ENCODE measurements at regions not wholly inside any gene's neighbourhood (a gene's known extent, or its start where the extent isn't known, plus 50 kb on each side); places are given as distances from the start of the nearest gene placed in this dataset.

DNA sequence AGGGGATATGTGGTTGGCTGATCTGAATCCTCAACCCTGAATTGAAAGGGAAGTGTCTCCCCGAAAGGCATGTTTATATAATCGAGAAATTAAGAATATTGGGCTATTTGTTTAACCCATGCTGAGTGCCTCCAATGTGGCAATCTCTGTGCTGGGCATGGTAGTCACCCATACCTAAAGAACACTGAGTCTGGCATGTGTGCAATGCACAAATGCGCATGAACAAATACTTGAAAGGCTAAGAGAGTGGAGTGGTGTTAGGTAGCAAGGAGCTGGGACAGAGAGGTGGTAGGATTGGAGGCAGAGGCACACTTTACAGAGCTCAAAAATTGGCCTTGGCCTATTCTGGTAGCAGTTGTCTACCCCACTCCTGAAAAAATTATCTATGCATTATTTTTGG lies 645.1 kb upstream of the FAM98A start:
- H3K4me2 ChIP-seq (ENCODE audit: low read depth, low read length, poor library complexity, severe bottlenecking), result no peak overlapping the region
- no peaks in the 10 kb centered on the region for H3K79me2 ChIP-seq (ENCODE audit: insufficient read depth, low read length)
- H2AFZ ChIP-seq (ENCODE audit: low read length), result no peak overlapping the region
- no peak for TF ChIP-seq EZH2phosphoT487 (IDR thresholded peaks at IDR 0.05; ENCODE audit: borderline replicate concordance)
- TF ChIP-seq CTCF (conservative IDR thresholded peaks at IDR 0.05; ENCODE audit: low read length), result no peak
- H3K9ac ChIP-seq (ENCODE audit: low read depth, low read length, poor library complexity, severe bottlenecking), result no peak overlapping the region
- H3K36me3 ChIP-seq (ENCODE audit: insufficient read depth, low read length), result no peaks in the 10 kb centered on the region
- H3F3A ChIP-seq (ENCODE audit: low read depth), result no peaks in the 10 kb centered on the region
- H3K9me3 ChIP-seq (ENCODE audit: insufficient read depth, low read depth, low read length), result no peaks in the 10 kb centered on the region
- H4K20me1 ChIP-seq (ENCODE audit: insufficient read depth, low read length, poor library complexity, severe bottlenecking), result no peaks in the 10 kb centered on the region
- H3K9me2 ChIP-seq (replicated peaks; ENCODE audit: low read depth, low read length), result no peaks in the 10 kb centered on the region
- no peaks in the 10 kb centered on the region for H3K27me3 ChIP-seq (ENCODE audit: insufficient read depth, low read length, poor library complexity, severe bottlenecking)
- no peaks in the 10 kb centered on the region for H3K4me1 ChIP-seq (ENCODE audit: insufficient read depth, low read length, poor library complexity, severe bottlenecking)
- no peak overlapping the region for H3K4me3 ChIP-seq (ENCODE audit: low read length, poor library complexity, severe bottlenecking)

DNA sequence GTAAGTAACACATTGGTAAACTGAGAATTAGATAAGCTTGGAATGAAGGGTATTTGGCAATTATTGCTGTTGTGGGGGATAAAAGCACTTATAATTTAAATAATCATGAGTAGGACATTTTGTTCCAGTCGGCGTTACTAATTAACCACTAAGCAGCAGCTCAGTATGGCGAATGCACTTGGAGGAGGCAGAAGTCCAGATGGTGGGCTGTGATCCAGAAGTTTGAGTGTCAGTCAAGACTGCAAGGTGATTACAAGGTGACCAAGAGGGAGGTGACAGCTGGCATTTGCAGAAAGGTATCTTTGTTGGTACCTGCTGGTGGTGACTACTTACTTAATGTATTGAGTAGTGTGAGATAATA lies 643.6 kb upstream of the FAM98A start:
- Histone ChIP-seq H3K4me3 (ENCODE audit: low read length, poor library complexity, severe bottlenecking) (no peak overlapping the region), H3K9ac (ENCODE audit: low read depth, low read length, poor library complexity, severe bottlenecking) (no peak overlapping the region), H3K4me1 (ENCODE audit: insufficient read depth, low read length, poor library complexity, severe bottlenecking) (no peaks in the 10 kb centered on the region), H2AFZ (ENCODE audit: low read length) (no peak overlapping the region), H3K79me2 (ENCODE audit: insufficient read depth, low read length) (no peaks in the 10 kb centered on the region), H4K20me1 (ENCODE audit: insufficient read depth, low read length, poor library complexity, severe bottlenecking) (no peaks in the 10 kb centered on the region), H3K27me3 (ENCODE audit: insufficient read depth, low read length, poor library complexity, severe bottlenecking) (no peaks in the 10 kb centered on the region), H3K9me2 (replicated peaks; ENCODE audit: low read depth, low read length) (no peaks in the 10 kb centered on the region), H3K4me2 (ENCODE audit: low read depth, low read length, poor library complexity, severe bottlenecking) (no peak overlapping the region), H3K36me3 (ENCODE audit: insufficient read depth, low read length) (no peaks in the 10 kb centered on the region), H3K9me3 (ENCODE audit: insufficient read depth, low read depth, low read length) (no peaks in the 10 kb centered on the region; the same call in 1 of the 2 replicates), H3F3A (ENCODE audit: low read depth) (no peaks in the 10 kb centered on the region)
- TF ChIP-seq CTCF (conservative IDR thresholded peaks at IDR 0.05; ENCODE audit: low read length) (no peak), EZH2phosphoT487 (IDR thresholded peaks at IDR 0.05; ENCODE audit: borderline replicate concordance) (no peak)

GRCh38 chr2:34241905-34242762 lies 643.0 kb upstream of the FAM98A start:
- no peak overlapping the region for H3K4me2 ChIP-seq (ENCODE audit: low read depth, low read length, poor library complexity, severe bottlenecking)
- H3K27me3 ChIP-seq (ENCODE audit: insufficient read depth, low read length, poor library complexity, severe bottlenecking), result no peaks in the 10 kb centered on the region
- no peaks in the 10 kb centered on the region for H3K36me3 ChIP-seq (ENCODE audit: insufficient read depth, low read length)
- H3K9me2 ChIP-seq (replicated peaks; ENCODE audit: low read depth, low read length), result no peaks in the 10 kb centered on the region
- no peaks in the 10 kb centered on the region for H3K4me1 ChIP-seq (ENCODE audit: insufficient read depth, low read length, poor library complexity, severe bottlenecking)
- no peaks in the 10 kb centered on the region; the same call in 1 of the 2 replicates for H3K9me3 ChIP-seq (ENCODE audit: insufficient read depth, low read depth, low read length)
- H3K9ac ChIP-seq (ENCODE audit: low read depth, low read length, poor library complexity, severe bottlenecking), result no peak overlapping the region
- no peaks in the 10 kb centered on the region for H4K20me1 ChIP-seq (ENCODE audit: insufficient read depth, low read length, poor library complexity, severe bottlenecking)
- no peaks in the 10 kb centered on the region for H3F3A ChIP-seq (ENCODE audit: low read depth)
- no peaks in the 10 kb centered on the region for H3K79me2 ChIP-seq (ENCODE audit: insufficient read depth, low read length)
- TF ChIP-seq CTCF (conservative IDR thresholded peaks at IDR 0.05; ENCODE audit: low read length) (no peak), EZH2phosphoT487 (IDR thresholded peaks at IDR 0.05; ENCODE audit: borderline replicate concordance) (no peak)
- no peak overlapping the region for H2AFZ ChIP-seq (ENCODE audit: low read length)
- no peak overlapping the region for H3K4me3 ChIP-seq (ENCODE audit: low read length, poor library complexity, severe bottlenecking)
